ENCODE measurements at regions not wholly inside any gene's neighbourhood (a gene's known extent, or its start where the extent isn't known, plus 50 kb on each side); places are given as distances from the start of the nearest gene placed in this dataset.

GRCh38 chr17:79315358-79316105 lies 240.9 kb downstream of the ENGASE start:
- DNase-seq (ENCODE audit: low read depth in 2 of 2): no peak

GRCh38 chr17:79314617-79315357 lies 240.2 kb downstream of the ENGASE start:
- no peak for DNase-seq (ENCODE audit: low read depth in 2 of 2)

GRCh38 chr17:79311373-79311772 lies 236.7 kb downstream of the ENGASE start:
- no peak for DNase-seq (ENCODE audit: low read depth in 2 of 2)

- no peak for DNase-seq (ENCODE audit: low read depth in 2 of 2)
These were observed 232.0 kb downstream of the ENGASE start for GRCh38 chr17:79306424-79307318.

GRCh38 chr17:79305768-79306423 lies 231.3 kb downstream of the ENGASE start:
- DNase-seq (ENCODE audit: low read depth in 2 of 2): no peak

- DNase-seq (ENCODE audit: low read depth in 2 of 2): no peak
These were observed 230.7 kb downstream of the ENGASE start for GRCh38 chr17:79305376-79305767.

- DNase-seq (ENCODE audit: low read depth in 2 of 2): no peak
These were observed 230.3 kb downstream of the ENGASE start for GRCh38 chr17:79304884-79305283.

- no peak for DNase-seq (ENCODE audit: low read depth in 2 of 2)
These were observed 229.1 kb downstream of the ENGASE start for GRCh38 chr17:79303641-79304205.

- DNase-seq (ENCODE audit: low read depth in 2 of 2): no peak
These were observed 226.8 kb downstream of the ENGASE start for GRCh38 chr17:79301469-79301868.

- DNase-seq (ENCODE audit: low read depth in 2 of 2): no peak
These were observed 224.7 kb downstream of the ENGASE start for GRCh38 chr17:79299349-79299748.

- DNase-seq (ENCODE audit: low read depth in 2 of 2): no peak
These were observed 224.2 kb downstream of the ENGASE start for GRCh38 chr17:79298799-79299198.

GRCh38 chr17:79296243-79296642 lies 221.6 kb downstream of the ENGASE start:
- DNase-seq (ENCODE audit: low read depth in 2 of 2): no peak

- no peak for DNase-seq (ENCODE audit: low read depth in 2 of 2)
These were observed 220.7 kb downstream of the ENGASE start for GRCh38 chr17:79295307-79295706.

GRCh38 chr17:79294459-79295071 lies 219.9 kb downstream of the ENGASE start:
- DNase-seq (ENCODE audit: low read depth in 2 of 2): peak in 1 of 2 donors; percentile 12

GRCh38 chr17:79292501-79292900 lies 217.9 kb downstream of the ENGASE start:
- no peak for DNase-seq (ENCODE audit: low read depth in 2 of 2)

- no peak for DNase-seq (ENCODE audit: low read depth in 2 of 2)
These were observed 216.8 kb downstream of the ENGASE start for GRCh38 chr17:79291391-79291790.

GRCh38 chr17:79290726-79291125 lies 216.1 kb downstream of the ENGASE start:
- no peak for DNase-seq (ENCODE audit: low read depth in 2 of 2)

- DNase-seq (ENCODE audit: low read depth in 2 of 2): no peak
These were observed 214.3 kb downstream of the ENGASE start for GRCh38 chr17:79288950-79289349.

GRCh38 chr17:79286440-79286839 lies 211.8 kb downstream of the ENGASE start:
- DNase-seq (ENCODE audit: low read depth in 2 of 2): no peak

- DNase-seq (ENCODE audit: low read depth in 2 of 2): no peak
These were observed 211.3 kb downstream of the ENGASE start for GRCh38 chr17:79285973-79286372.

GRCh38 chr17:79282294-79282693 lies 207.7 kb downstream of the ENGASE start:
- DNase-seq (ENCODE audit: low read depth in 2 of 2): no peak
